ENCODE measurements at regions not wholly inside any gene's neighbourhood (a gene's known extent, or its start where the extent isn't known, plus 50 kb on each side); places are given as distances from the start of the nearest gene placed in this dataset.

- no peak for TF ChIP-seq CTCF (IDR thresholded peaks at IDR 0.05; ENCODE audit: insufficient read depth, low read length, poor library complexity, severe bottlenecking)
- TF ChIP-seq EZH2phosphoT487 (conservative IDR thresholded peaks at IDR 0.05; ENCODE audit: low read length), result no peak
Observed at GRCh38 chrX:122272011-122272410, 912.1 kb upstream of the GRIA3 start.
